ENCODE measurements at regions not wholly inside any gene's neighbourhood (a gene's known extent, or its start where the extent isn't known, plus 50 kb on each side); places are given as distances from the start of the nearest gene placed in this dataset.

DNA sequence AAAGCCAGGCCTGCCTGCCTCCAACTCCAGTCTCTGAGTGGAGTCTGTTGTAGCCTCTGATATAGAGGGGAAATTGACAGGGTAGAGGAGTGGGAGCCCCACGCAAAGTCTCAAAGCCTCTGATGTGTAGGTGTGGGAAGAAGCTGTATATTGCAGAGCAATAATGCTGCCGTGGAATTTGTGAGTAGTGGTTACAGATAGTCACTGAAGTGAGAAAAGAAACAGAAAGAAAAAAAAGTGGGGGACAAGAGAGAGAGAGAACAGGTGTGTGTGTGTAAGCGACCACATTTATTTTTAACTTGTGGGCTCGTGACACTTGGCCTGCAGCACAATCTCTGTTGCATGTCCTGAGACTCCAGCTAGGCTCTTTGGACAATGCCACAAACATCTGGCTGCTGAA lies 227.8 kb downstream of the NSG2 start:
- TF ChIP-seq POLR2A (IDR thresholded peaks at IDR 0.05; ENCODE audit: extremely low read depth, insufficient read length) (no peak), MYC (IDR thresholded peaks at IDR 0.05; ENCODE audit: low read depth, low read length) (no peak)
- TF ChIP-seq, protein P1, sequence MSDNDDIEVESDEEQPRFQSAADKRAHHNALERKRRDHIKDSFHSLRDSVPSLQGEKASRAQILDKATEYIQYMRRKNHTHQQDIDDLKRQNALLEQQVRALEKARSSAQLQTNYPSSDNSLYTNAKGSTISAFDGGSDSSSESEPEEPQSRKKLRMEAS (IDR thresholded peaks at IDR 0.05; ENCODE audit: low read depth, low read length): no peak
- TF ChIP-seq, protein P2, sequence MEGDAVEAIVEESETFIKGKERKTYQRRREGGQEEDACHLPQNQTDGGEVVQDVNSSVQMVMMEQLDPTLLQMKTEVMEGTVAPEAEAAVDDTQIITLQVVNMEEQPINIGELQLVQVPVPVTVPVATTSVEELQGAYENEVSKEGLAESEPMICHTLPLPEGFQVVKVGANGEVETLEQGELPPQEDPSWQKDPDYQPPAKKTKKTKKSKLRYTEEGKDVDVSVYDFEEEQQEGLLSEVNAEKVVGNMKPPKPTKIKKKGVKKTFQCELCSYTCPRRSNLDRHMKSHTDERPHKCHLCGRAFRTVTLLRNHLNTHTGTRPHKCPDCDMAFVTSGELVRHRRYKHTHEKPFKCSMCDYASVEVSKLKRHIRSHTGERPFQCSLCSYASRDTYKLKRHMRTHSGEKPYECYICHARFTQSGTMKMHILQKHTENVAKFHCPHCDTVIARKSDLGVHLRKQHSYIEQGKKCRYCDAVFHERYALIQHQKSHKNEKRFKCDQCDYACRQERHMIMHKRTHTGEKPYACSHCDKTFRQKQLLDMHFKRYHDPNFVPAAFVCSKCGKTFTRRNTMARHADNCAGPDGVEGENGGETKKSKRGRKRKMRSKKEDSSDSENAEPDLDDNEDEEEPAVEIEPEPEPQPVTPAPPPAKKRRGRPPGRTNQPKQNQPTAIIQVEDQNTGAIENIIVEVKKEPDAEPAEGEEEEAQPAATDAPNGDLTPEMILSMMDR (IDR thresholded peaks at IDR 0.05; ENCODE audit: low read depth, low read length): no peak
- DNase-seq (ENCODE audit: low read depth): no peak
- H3K4me3 ChIP-seq (ENCODE audit: low read depth, low read length): no peak overlapping the region

DNA sequence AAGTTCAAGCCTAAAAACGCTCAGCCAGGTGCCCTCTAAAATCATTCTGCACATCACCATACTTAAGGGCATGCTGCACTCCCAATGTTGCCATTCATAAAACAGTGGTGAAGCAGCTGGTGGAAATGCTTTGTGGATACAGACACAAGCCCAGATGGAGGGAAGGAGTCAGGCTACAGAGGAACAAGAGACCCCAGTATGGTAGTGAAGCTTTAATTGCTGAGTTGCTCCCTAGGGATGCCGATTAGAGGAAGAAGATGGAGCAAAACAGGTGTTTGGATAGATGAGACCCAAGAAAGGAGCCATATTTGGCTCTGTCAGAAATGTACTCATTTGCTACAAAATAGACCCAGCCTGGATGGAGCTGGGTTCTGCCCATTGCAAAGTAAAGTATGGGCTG lies 230.5 kb downstream of the NSG2 start:
- TF ChIP-seq POLR2A (IDR thresholded peaks at IDR 0.05; ENCODE audit: extremely low read depth, insufficient read length) (no peak), MYC (IDR thresholded peaks at IDR 0.05; ENCODE audit: low read depth, low read length) (no peak)
- TF ChIP-seq, protein P2 (IDR thresholded peaks at IDR 0.05; ENCODE audit: low read depth, low read length): no peak
- no peak overlapping the region for H3K4me3 ChIP-seq (ENCODE audit: low read depth, low read length)
- no peak for DNase-seq (ENCODE audit: low read depth)

DNA sequence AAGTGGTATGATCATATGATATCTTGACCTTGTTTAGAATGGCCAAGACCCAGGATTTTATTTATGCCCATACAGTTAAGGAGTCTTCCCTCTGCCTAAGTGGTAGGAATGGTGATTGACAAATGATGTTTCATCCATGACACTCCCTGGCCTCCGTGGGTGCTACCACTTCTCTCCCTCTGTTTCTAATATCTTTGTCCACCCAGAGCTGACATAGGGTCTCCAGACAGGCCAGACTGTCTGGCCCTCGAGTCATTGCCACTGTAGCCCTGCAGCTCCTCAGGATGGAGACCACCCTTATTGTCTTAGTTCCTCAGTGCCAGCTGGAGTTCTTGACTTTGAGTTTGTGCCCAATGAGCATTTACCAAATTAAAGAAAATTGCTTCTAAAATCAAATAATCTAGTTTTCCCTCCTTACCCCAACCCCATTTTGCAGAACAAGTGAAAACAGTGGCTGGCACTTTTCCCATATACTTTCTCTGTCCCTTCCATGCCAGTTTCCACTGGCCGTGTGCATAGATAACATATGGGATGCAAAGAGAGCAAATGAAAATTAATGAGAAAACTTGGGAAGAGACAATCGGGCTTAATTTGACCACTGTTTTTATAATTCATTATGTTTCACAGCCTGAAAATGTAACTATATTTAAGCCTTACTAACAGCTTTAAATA lies 235.7 kb downstream of the NSG2 start:
- TF ChIP-seq, protein P2 (IDR thresholded peaks at IDR 0.05; ENCODE audit: low read depth, low read length): no peak
- TF ChIP-seq MYC (IDR thresholded peaks at IDR 0.05; ENCODE audit: low read depth, low read length) (no peak), POLR2A (IDR thresholded peaks at IDR 0.05; ENCODE audit: extremely low read depth, insufficient read length) (no peak)
- TF ChIP-seq, protein P1 (IDR thresholded peaks at IDR 0.05; ENCODE audit: low read depth, low read length): no peak
- H3K4me3 ChIP-seq (ENCODE audit: low read depth, low read length): no peak overlapping the region
- no peak for DNase-seq (ENCODE audit: low read depth)

DNA sequence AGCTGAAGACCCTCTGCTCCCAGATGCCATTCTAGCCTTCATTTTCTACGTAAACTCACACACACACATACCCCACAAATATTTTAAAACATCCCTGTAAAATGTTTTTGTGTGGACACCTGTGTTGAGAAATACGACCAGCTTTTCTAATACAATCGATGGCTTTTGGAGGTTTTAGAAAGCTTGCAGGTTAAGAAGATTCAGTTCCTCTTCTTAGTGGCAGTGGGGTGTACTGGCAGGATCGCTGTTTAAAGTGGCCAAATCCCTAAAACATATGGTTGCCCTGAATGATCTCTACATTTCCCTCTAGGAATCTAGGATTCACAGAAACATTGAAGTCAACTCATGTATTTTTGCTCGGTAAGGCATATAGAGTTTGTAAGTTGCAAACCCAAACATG lies 236.3 kb downstream of the NSG2 start:
- H3K4me3 ChIP-seq (ENCODE audit: low read depth, low read length): no peak overlapping the region
- no peak for DNase-seq (ENCODE audit: low read depth)
- TF ChIP-seq MYC (IDR thresholded peaks at IDR 0.05; ENCODE audit: low read depth, low read length): no peak
- no peak for TF ChIP-seq POLR2A (IDR thresholded peaks at IDR 0.05; ENCODE audit: extremely low read depth, insufficient read length)
- TF ChIP-seq, protein P2 (IDR thresholded peaks at IDR 0.05; ENCODE audit: low read depth, low read length): no peak
- TF ChIP-seq, protein P1 (IDR thresholded peaks at IDR 0.05; ENCODE audit: low read depth, low read length): no peak

DNA sequence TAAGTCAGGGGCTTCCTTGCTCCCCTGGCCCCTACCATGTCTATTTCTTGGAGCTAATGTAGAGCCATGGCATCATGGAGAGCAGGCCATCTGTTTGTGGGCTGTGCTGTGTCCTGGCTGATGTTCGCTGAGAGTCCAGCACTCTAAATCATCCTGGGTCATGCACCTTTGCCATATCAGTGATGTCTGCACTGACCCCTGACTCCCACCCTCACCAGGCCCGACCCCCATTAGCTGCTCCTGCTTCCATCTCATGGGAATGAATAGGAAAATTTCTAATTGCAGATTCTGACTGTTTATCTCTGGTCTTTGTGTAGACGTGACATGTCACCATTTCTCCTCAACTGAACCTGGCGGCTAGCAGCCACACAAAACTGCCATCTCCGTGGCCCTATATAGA lies 236.9 kb downstream of the NSG2 start:
- TF ChIP-seq, protein P2 (IDR thresholded peaks at IDR 0.05; ENCODE audit: low read depth, low read length): no peak
- TF ChIP-seq POLR2A (IDR thresholded peaks at IDR 0.05; ENCODE audit: extremely low read depth, insufficient read length) (no peak), MYC (IDR thresholded peaks at IDR 0.05; ENCODE audit: low read depth, low read length) (no peak)
- TF ChIP-seq, protein P1 (IDR thresholded peaks at IDR 0.05; ENCODE audit: low read depth, low read length): no peak

More for the DNA sequence above, 236.9 kb downstream of the NSG2 start:
- H3K4me3 ChIP-seq (ENCODE audit: low read depth, low read length): no peak overlapping the region
- no peak for DNase-seq (ENCODE audit: low read depth)
